Heart left ventricle (tissue), 16 donors: ENCODE measurements at regions not wholly inside any gene's neighbourhood (a gene's known extent, or its start where the extent isn't known, plus 50 kb on each side); places are given as distances from the start of the nearest gene placed in this dataset.

ENCODE experiments used
- ATAC-seq, 4 donors: fragments of 200-7000 bp; cut with Tn5 transposase; one replicate each; pipeline ENCODE4 v1.9.1; 2020 to 2022; ENCODE audit warnings: moderate library complexity in 4 of 4, mild to moderate bottlenecking in 3 of 4, moderate number of reproducible peaks in 1 of 4
- DNase-seq, 5 donors: peaks; one replicate each; pipeline ENCODE4 v3.0.0-alpha.2; 2020
- H3K27ac ChIP-seq, 12 donors: fragments of 200-600 bp; sonication (generic) in 4 of 12; one replicate each; pipeline versions ENCODE4 v1.5.0 to v1.8.0; 2016 to 2022; ENCODE audit warnings: mild to moderate bottlenecking in 2 of 12
- H3K27me3 ChIP-seq, 9 donors: fragments of 200-600 bp; sonication (generic) in 2 of 9; one replicate each; pipeline versions ENCODE4 v1.5.1 to v1.8.0; 2016 to 2022; ENCODE audit warnings: mild to moderate bottlenecking in 3 of 9
- H3K36me3 ChIP-seq, 9 donors: fragments of 200-600 bp; sonication (generic) in 2 of 9; one replicate each; pipeline versions ENCODE4 v1.5.0 to v1.8.0; 2018 to 2022; ENCODE audit warnings: mild to moderate bottlenecking in 2 of 9
- H3K4me1 ChIP-seq, 12 donors: fragments of 200-600 bp; sonication (generic) in 4 of 12; one replicate each; pipeline versions ENCODE4 v1.5.0 to v1.8.0; 2016 to 2022; ENCODE audit warnings: mild to moderate bottlenecking in 3 of 12
- H3K4me3 ChIP-seq, 12 donors: fragments of 200-600 bp; sonication (generic) in 4 of 12; one replicate each; pipeline versions ENCODE4 v1.5.0 to v1.8.0; 2017 to 2022; ENCODE audit warnings: mild to moderate bottlenecking in 9 of 12, moderate library complexity in 4 of 12
- H3K9me3 ChIP-seq, 12 donors: fragments of 200-600 bp; sonication (generic) in 4 of 12; one replicate each; pipeline versions ENCODE4 v1.5.0 to v1.8.0; 2016 to 2022; ENCODE audit warnings: mild to moderate bottlenecking in 1 of 12
- CTCF ChIP-seq, 12 donors: fragments of 200-600 bp; sonication (generic) in 4 of 12; IDR thresholded peaks; one replicate each; pipeline versions ENCODE4 v1.5.0 to v1.8.0; 2018 to 2022; ENCODE audit warnings: antibody characterized with exemption in 12 of 12, mild to moderate bottlenecking in 5 of 12
- POLR2A ChIP-seq, 2 donors: fragments of 450-650 bp; IDR thresholded peaks; one replicate each; pipeline ENCODE4 v1.6.1; 2017; ENCODE audit warnings: antibody characterized with exemption in 2 of 2, mild to moderate bottlenecking in 2 of 2, moderate library complexity in 2 of 2
- WGBS, 4 donors: extraction: QIAGEN DNeasy Blood & Tissue Kit in 2 of 4; methylation state at CpG; one replicate each; pipeline versions ENCODE4 v1.1.5 to v1.1.7; 2013 to 2018; 5-methylcytosine and 5-hydroxymethylcytosine counted together
- intact Hi-C, 10 donors: fragments of 100-400 bp; cut with DNase I; formaldehyde crosslinking; loops; one replicate each; pipeline versions ENCODE4 v1.11.1 to v1.14.2; 2022
- donor health status: ischemic (EF 13 %, LVEDD 7.1; RV severe dilation, severe dysfunction).
- donor health status: healthy with polysubstance abuse.
- donor health status: DM: no; HTN: yes; CAD: no.
- donor health status: DM: no; HTN: no; CAD: no.
- donor health status: ischemic (EF 25% LVEDD 6.9; RV normal size, moderate dysfunction).
- donor health status: ischemic (EF 25% LVEDD 5.7; RV mildly dilated, moderate dysfunction).
- donor health status: healthy.
- donor health status: DM: yes; HTN: yes; CAD: no.
- donor health status: ischemic (EF 35%, LVEDD 5.7; RV mildly dilated, moderate dysfunction).
- donor health status: nonischemic (EF 11% LVEDD 7.7; RV severe dilation, severe dysfunction).
- donor health status: DM: yes; HTN: yes; CAD: no.
- donor health status: PGD.
- donor health status: ischemic (EF 29% LVEDD 5.4; RV normal size, mild dysfunction).
- donor health status: nonischemic (EF 23%, LVEDD 6.1; RV moderate dilation, normal function).

GRCh38 chr14:21807975-21808374, 134.4 kb upstream of the OR4E1 start:
- Histone ChIP-seq H3K9me3 (peaks cover 0 to 3% (median 0%) of the 10 kb centered on the region in 12 donors), H3K27ac (no peak overlapping the region), H3K4me1 (no peaks in the 10 kb centered on the region), H3K27me3 (no peaks in the 10 kb centered on the region), H3K36me3 (no peaks in the 10 kb centered on the region), H3K4me3 (no peak overlapping the region)
- intact Hi-C loops, result no loop called here
- ATAC-seq (no peak), DNase-seq (no peak)
- 76 to 88% (median 83%) methylated on average over 13 of the region's 13 CpGs for WGBS, 4 donors
- TF ChIP-seq CTCF (IDR thresholded peaks at IDR 0.05) (no peak), POLR2A (IDR thresholded peaks at IDR 0.05) (no peak)

- TF ChIP-seq CTCF (IDR thresholded peaks at IDR 0.05) (no peak), POLR2A (IDR thresholded peaks at IDR 0.05) (no peak)
- Histone ChIP-seq H3K4me1 (no peaks in the 10 kb centered on the region), H3K36me3 (no peaks in the 10 kb centered on the region), H3K27me3 (peaks cover 0 to 8% (median 0%) of the 10 kb centered on the region in 9 donors), H3K9me3 (peaks cover 0 to 3% (median 0%) of the 10 kb centered on the region in 12 donors), H3K27ac (no peak overlapping the region), H3K4me3 (no peak overlapping the region)
- WGBS, 4 donors, result 76 to 88% (median 84%) methylated on average over 2 of the region's 2 CpGs
- ATAC-seq, result no peak
- no peak for DNase-seq
- intact Hi-C loops, result no loop called here
Observed at GRCh38 chr14:21804981-21805380, 131.4 kb upstream of the OR4E1 start.

- WGBS, 4 donors, result 48 to 82% (median 73%) methylated on average over 1 of the region's 1 CpG
- Histone ChIP-seq H3K4me1 (no peaks in the 10 kb centered on the region), H3K4me3 (no peak overlapping the region), H3K36me3 (no peaks in the 10 kb centered on the region), H3K27ac (no peak overlapping the region), H3K9me3 (peaks cover 0 to 3% (median 0%) of the 10 kb centered on the region in 12 donors), H3K27me3 (peaks cover 0 to 8% (median 0%) of the 10 kb centered on the region in 9 donors)
- DNase-seq (no peak), ATAC-seq (no peak)
- intact Hi-C loops, result no loop called here
- no peak for TF ChIP-seq POLR2A (IDR thresholded peaks at IDR 0.05)
- TF ChIP-seq CTCF (IDR thresholded peaks at IDR 0.05), result no peak
Observed at GRCh38 chr14:21802441-21802840, 128.8 kb upstream of the OR4E1 start.

- ATAC-seq, result no peak
- 34 to 66% (median 52%) methylated on average over 2 of the region's 2 CpGs for WGBS, 4 donors
- Histone ChIP-seq H3K4me3 (no peak overlapping the region), H3K27ac (no peak overlapping the region), H3K27me3 (no peaks in the 10 kb centered on the region), H3K4me1 (no peaks in the 10 kb centered on the region), H3K36me3 (no peaks in the 10 kb centered on the region), H3K9me3 (no peaks in the 10 kb centered on the region)
- intact Hi-C loops, result no loop called here
- DNase-seq, result no peak
- TF ChIP-seq POLR2A (IDR thresholded peaks at IDR 0.05) (no peak), CTCF (IDR thresholded peaks at IDR 0.05) (no peak)
Observed at GRCh38 chr14:21796916-21797315, 123.3 kb upstream of the OR4E1 start.
